BJ (cell line): ENCODE measurements at regions not wholly inside any gene's neighbourhood (a gene's known extent, or its start where the extent isn't known, plus 50 kb on each side); places are given as distances from the start of the nearest gene placed in this dataset.

Experiments used
- CTCF ChIA-PET: fragments of 350-600 bp; formaldehyde crosslinking; extraction: SDS; loops from one replicate; lab custom pipeline; 2021; ENCODE audit warnings: antibody characterized with exemption, inconsistent platforms; lab: Yijun Ruan, JAX
- POLR2A ChIA-PET: fragments of 300-600 bp; sonication (Branson Sonifier 250); formaldehyde crosslinking; extraction: SDS; loops from one replicate; lab custom pipeline; 2021; ENCODE audit warnings: antibody characterized with exemption; lab: Charles Lee
- DNase-seq: peaks from one replicate; pipeline ENCODE4 v3.0.0-alpha.2; 2011; ENCODE audit warnings: low read depth
- H3K27me3 ChIP-seq: 2 replicates; pipeline ENCODE4 v1.6.0; 2011; ENCODE audit warnings: low read length; ENCODE audit not compliant: control insufficient read depth, insufficient read depth
- H3K36me3 ChIP-seq: 2 replicates; pipeline ENCODE4 v1.5.1; 2011; ENCODE audit warnings: low read length; ENCODE audit not compliant: control insufficient read depth, insufficient read depth
- H3K4me3 ChIP-seq: 2 replicates; pipeline ENCODE4 v1.5.1; 2011; ENCODE audit warnings: low read depth, mild to moderate bottlenecking, control low read depth, low read length
- TF ChIP-seq, protein P1 (sequence below): IDR thresholded peaks from 2 replicates; pipeline ENCODE4 v1.5.1; 2011; ENCODE audit warnings: low read depth, mild to moderate bottlenecking, control low read depth, inconsistent platforms, low read length, moderate library complexity; ENCODE audit not compliant: insufficient read depth

DNA sequence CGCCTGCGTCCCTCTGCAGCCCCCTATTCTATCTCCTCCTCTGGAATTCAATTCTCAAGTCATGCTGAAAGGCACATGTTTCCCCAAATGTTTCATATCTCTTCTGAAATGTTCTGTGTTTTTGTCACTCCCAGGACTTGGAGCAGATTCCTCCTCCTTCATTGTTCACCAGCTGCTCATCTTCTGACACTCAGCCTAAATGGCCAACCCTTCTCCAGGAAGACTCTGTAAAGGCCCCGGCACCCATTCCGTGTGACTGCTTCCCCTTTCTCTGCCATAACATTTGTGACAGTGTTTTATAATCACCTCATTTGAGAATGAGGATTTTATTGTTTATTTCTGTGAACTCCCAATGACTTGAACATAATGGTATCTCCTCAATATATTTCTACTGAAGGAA lies 170.8 kb upstream of the ADAMTS16 start:
- H3K36me3 ChIP-seq = no peaks in the 10 kb centered on the region
- H3K27me3 ChIP-seq = no peaks in the 10 kb centered on the region
- ChIA-PET POLR2A (no interaction called here), CTCF (no interaction called here)
- TF ChIP-seq, protein P1, sequence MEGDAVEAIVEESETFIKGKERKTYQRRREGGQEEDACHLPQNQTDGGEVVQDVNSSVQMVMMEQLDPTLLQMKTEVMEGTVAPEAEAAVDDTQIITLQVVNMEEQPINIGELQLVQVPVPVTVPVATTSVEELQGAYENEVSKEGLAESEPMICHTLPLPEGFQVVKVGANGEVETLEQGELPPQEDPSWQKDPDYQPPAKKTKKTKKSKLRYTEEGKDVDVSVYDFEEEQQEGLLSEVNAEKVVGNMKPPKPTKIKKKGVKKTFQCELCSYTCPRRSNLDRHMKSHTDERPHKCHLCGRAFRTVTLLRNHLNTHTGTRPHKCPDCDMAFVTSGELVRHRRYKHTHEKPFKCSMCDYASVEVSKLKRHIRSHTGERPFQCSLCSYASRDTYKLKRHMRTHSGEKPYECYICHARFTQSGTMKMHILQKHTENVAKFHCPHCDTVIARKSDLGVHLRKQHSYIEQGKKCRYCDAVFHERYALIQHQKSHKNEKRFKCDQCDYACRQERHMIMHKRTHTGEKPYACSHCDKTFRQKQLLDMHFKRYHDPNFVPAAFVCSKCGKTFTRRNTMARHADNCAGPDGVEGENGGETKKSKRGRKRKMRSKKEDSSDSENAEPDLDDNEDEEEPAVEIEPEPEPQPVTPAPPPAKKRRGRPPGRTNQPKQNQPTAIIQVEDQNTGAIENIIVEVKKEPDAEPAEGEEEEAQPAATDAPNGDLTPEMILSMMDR = no peak
- no peak overlapping the region for H3K4me3 ChIP-seq
- no peak for DNase-seq

- TF ChIP-seq, protein P1 = no peak
- CTCF ChIA-PET = no interaction called here
- no peaks in the 10 kb centered on the region for H3K27me3 ChIP-seq
- no peak overlapping the region for H3K4me3 ChIP-seq
- no peaks in the 10 kb centered on the region for H3K36me3 ChIP-seq
- POLR2A ChIA-PET = no interaction called here
- DNase-seq = no peak
Observed at GRCh38 chr5:4970171-4970570, 170.0 kb upstream of the ADAMTS16 start.

GRCh38 chr5:4976902-4977301 lies 163.2 kb upstream of the ADAMTS16 start:
- no peak overlapping the region for H3K4me3 ChIP-seq
- POLR2A ChIA-PET = no interaction called here
- CTCF ChIA-PET = interaction anchor here (0.6 kb wide), 1 partner anchor 57 kb away, joined by 3 read pairs; no protein-coding TSS in a partner anchor
- H3K36me3 ChIP-seq = no peaks in the 10 kb centered on the region
- no peak for DNase-seq
- no peaks in the 10 kb centered on the region for H3K27me3 ChIP-seq
- TF ChIP-seq, protein P1 = no peak

- no peak overlapping the region for H3K4me3 ChIP-seq
- TF ChIP-seq, protein P1 = no peak
- H3K27me3 ChIP-seq = no peaks in the 10 kb centered on the region
- no peak for DNase-seq
- ChIA-PET POLR2A (no interaction called here), CTCF (no interaction called here)
- no peaks in the 10 kb centered on the region for H3K36me3 ChIP-seq
Observed at GRCh38 chr5:4977416-4978110, 162.6 kb upstream of the ADAMTS16 start.

GRCh38 chr5:4980201-4980600 lies 159.9 kb upstream of the ADAMTS16 start:
- POLR2A ChIA-PET = no interaction called here
- DNase-seq = no peak
- TF ChIP-seq, protein P1 = no peak
- CTCF ChIA-PET = interaction anchor here (1.0 kb wide), 1 partner anchor 8 kb away, joined by 3 read pairs; no protein-coding TSS in a partner anchor
- Histone ChIP-seq H3K4me3 (no peak overlapping the region), H3K27me3 (no peaks in the 10 kb centered on the region), H3K36me3 (no peaks in the 10 kb centered on the region)
